GM19238 (cell line): ENCODE measurements at regions not wholly inside any gene's neighbourhood (a gene's known extent, or its start where the extent isn't known, plus 50 kb on each side); places are given as distances from the start of the nearest gene placed in this dataset.

ENCODE experiments used
- DNase-seq: peaks from one replicate; pipeline ENCODE4 v3.0.0; 2011; ENCODE audit warnings: low spot score; ENCODE audit not compliant: insufficient read length

GRCh38 chr17:65446043-65446442 is 115.4 kb downstream of the AXIN2 start:
- no peak for DNase-seq

DNA sequence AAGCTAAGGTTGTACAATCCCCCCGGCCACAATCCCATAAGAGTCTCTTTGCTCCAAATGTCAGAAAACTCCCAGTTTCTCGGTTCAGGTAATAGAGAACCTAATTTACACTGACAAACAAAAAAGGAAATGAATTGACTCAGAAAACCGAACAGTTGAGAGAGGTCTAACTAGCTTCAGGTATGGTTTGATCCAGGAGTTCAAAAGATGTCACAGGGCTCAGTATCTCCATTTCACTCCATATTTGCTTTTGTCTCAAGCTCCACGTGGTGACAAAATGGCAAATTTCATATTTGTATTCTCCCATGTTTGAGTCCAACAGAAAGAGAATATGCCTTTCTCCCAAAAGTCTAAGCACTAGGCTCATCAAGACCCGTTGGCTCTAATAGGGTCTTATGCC is 117.4 kb downstream of the AXIN2 start:
- DNase-seq = no peak

DNA sequence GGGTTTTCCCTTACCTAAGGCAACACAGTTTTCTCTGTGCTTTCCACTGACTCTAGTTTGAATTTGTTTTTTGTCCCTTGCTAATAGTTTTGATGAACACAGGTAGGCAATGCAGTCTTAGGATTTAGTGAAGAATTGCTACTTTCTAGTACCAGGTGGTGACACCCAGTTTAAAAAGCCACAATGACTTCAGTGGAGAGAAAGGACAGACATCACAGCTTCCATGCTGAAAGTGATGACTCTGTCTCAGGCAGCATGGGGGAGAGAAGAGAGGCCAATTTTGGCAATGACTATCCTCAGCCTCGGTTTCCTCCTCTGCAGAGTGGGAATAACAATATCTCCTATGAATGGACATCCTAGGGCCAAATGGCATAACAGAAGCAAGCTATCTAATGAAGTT is 118.8 kb downstream of the AXIN2 start:
- no peak for DNase-seq

GRCh38 chr17:65442250-65442649 is 119.2 kb downstream of the AXIN2 start:
- DNase-seq = no peak

DNA sequence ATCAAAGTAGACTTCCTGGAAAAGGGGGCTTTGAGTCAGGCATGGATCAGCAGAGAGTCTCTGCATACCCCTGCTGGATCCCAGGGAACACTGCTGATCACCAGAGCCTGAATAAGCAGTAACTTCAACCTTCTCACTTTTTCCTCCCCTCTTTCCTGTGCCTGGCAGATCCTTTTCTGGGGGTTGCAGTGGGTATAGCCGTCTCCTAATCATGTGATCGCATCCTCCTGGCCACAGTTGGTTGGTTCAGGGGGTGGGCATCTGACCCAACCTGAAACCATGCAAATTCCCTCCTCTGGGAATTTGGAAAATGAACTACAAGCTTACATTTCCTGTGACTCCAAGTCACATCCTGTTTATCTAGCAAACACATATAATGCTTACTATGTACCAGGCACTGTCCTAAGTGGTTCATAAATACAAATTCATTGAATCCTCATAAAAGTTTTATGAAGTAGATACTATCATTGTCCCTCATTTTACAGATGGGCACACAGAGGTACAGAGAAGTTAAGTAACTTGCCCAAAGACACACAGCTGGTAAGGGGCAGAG is 120.3 kb downstream of the AXIN2 start:
- DNase-seq = no peak

- DNase-seq = no peak
Observed at GRCh38 chr17:65438708-65439294, 122.6 kb downstream of the AXIN2 start.

DNA sequence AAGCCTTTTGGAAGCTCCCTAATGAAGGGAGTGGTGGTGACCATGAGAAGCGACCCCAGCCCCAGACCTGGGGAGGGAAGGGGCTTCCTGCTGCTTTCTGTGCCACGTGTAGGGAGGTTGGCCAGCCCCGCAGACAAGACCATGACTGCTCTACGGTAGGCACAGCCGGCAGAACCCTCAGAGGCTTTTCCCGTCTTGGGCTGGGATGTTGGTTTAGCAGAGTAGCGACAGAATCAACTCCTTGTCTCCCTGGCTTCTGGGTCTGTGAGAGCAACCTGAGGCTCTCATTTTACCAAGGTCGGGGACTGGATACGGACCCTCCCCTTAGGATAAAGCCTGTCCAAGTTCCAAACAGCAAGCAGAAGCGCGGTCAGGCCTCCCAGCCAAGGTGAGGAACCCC is 123.3 kb downstream of the AXIN2 start:
- DNase-seq = no peak

- DNase-seq = no peak
Observed at GRCh38 chr17:65436871-65437270, 124.6 kb downstream of the AXIN2 start.

- DNase-seq = no peak
Observed at GRCh38 chr17:65434878-65435277, 126.6 kb downstream of the AXIN2 start.

DNA sequence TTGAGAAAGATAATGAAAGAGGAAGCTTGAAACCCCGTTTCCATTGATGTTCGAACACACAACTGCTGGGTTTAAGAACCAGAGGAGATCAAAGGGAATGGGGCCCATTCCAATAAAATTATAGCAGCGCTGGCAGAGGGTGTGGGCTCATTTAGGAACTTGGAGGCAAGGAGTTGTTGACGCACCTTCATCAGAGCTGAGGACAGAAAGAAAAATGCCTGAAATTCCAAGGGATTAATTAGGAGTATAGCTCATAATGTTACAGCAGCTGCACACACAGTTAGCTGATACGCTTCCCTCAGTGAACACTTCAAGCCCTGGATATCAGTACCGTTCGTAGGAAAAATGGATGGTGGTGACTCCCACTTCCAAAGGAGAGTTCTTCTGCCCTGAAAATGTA is 127.2 kb downstream of the AXIN2 start:
- no peak for DNase-seq

GRCh38 chr17:65433592-65433991 is 127.9 kb downstream of the AXIN2 start:
- no peak for DNase-seq

DNA sequence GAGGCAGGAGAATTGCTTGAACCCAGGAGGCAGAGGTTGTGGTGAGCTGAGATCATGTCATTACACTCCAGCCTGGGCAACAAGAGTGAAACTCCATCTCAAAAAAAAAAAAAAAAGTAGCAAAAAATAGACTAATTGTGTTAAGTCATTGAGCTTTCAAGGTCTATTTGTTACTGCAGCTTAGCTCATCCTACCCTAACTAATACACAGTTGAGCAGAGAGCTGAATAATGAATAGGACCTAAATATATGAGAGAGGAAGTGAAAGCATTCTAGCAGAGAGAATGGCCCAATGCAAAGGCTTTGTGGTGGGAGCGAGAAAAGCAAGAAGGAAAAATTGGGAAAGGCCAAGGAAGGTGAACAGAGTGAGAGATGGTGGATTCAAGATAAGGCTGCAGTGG is 128.3 kb downstream of the AXIN2 start:
- DNase-seq = no peak

- no peak for DNase-seq
Observed at GRCh38 chr17:65431116-65431515, 130.3 kb downstream of the AXIN2 start.

DNA sequence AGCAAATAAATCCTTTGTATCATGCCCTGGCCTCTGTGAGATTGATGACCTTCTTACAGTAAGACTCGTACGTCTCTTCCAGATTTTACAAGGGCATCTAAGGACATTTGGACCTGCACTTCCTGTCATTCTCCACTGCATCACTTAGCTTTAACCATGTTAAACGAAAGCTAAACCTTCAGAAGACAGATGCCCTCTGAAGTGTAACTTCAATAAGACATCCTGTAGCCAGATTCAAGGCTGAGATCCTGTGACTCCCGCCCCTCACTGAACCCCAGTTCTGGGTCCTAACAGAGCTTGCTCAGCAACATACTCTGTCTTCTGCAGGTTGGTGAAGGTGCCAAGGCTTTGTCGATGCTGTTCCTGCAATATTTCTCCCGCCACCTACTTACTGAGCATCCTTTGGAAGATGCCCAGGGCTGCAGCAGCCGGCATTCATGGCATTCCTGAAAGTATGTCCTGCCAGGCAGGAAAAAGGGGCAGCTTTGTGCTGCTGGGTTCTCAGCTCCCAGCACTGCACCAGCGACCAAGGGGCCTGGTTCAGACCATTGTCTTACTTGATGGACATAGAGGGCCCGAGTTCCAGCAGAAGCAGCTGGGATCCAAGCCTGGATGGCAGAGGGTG is 131.1 kb downstream of the AXIN2 start:
- no peak for DNase-seq

DNA sequence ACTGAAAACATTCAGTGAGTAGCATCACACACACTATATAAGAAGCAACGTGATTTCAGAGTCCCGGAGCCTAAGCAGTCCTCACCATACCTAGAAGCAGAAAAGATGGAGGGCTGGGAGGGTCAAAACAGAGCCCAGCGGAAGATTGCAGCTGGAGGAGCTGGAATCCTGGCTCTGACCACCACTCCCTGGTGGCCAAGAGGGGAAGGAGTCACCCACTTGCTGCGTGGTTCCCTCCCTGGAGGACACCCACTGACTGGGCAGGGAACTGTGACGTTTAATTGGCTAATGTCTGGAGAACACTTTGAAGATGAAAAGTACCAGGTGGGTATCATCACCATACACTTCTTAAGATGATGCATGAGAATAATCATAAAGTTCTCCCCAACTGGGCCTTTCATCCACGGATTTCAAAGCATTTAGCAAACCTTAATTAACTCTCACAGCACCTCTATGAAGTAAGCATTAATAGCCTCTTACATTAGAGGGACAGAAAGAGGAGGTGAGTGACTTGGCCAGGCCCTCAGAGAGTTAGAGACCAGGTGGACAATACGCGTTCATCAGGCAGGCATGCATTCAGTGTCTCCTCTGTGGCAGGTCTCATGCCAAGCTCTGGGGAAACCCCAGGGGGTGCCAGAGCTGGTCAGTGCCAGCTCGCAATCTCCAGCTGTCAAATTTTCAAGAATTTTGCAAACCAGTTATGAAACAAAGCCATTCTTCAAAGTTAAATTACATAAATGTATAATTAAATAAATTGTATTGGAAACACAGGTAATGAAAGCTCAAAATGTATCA is 137.9 kb downstream of the AXIN2 start:
- DNase-seq = no peak

GRCh38 chr17:65418622-65419021 is 142.8 kb downstream of the AXIN2 start:
- DNase-seq = no peak

- no peak for DNase-seq
Observed at GRCh38 chr17:65417406-65418221, 143.8 kb downstream of the AXIN2 start.

DNA sequence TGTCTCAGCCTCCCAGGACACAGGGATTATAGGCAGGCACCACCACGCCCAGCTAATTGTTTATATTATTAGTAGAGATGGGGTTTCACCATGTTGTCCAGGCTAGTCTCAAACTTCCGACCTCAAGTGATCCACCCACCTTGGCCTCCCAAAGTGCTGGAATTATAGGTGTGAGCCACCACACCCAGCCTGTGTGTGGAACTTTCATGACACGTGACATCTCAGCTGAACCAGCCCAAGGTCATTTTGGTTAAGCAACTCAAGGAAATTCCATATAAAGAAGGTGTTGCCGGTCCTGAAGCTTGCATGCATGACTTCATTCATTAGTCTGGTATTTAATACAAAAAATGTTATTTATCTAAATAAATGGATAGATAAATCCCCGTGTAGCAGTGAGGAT is 145.5 kb downstream of the AXIN2 start:
- no peak for DNase-seq

GRCh38 chr17:65413390-65413789 is 148.1 kb downstream of the AXIN2 start:
- no peak for DNase-seq

GRCh38 chr17:65409381-65409780 is 152.1 kb downstream of the AXIN2 start:
- DNase-seq = no peak

GRCh38 chr17:65408050-65408449 is 153.4 kb downstream of the AXIN2 start:
- no peak for DNase-seq

DNA sequence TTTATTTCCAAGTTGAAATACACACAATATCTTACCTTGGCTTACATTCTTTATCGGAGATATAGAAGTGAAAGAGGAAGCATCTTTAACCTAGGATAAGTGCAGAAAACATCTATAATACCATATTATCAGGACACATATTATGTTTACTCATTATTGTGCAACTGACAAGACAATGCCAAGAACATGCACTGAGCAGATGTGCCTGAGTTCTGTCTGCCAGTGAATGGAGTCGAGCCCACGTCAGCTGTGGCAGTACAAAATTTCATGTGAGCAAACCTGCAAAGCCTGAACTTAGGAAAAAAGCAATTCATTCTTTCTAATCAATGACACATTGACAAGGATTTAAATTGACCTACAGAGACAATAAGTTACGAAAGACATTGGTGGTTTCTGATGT is 154.4 kb downstream of the AXIN2 start:
- no peak for DNase-seq
